ENCODE measurements at regions not wholly inside any gene's neighbourhood (a gene's known extent, or its start where the extent isn't known, plus 50 kb on each side); places are given as distances from the start of the nearest gene placed in this dataset.

DNA sequence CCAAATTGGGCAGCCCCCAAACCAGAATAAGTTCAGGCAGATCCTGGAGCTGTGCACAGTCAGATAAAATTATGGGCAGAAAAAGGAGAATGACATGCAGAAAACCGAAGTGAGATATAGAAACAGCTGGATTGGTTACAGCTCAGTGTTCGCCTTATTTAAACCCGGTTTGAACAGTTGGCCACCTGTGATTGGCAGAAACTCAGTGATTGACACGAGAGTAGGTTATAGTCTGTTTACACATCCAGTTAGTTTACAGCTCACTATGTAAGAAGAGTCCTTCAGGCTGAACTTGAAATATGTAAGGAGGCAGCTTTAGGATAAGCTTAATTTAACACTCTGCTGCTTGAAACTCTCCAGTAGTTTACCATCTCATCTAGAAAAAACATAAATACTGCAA lies 271.6 kb upstream of the ARRDC4 start:
- Histone ChIP-seq H3K27me3 (ENCODE audit: control insufficient read depth, insufficient read depth, low read length) (no peaks in the 10 kb centered on the region), H3K9me3 (ENCODE audit: control insufficient read depth, insufficient read depth, low read length) (no peaks in the 10 kb centered on the region), H3K36me3 (ENCODE audit: control insufficient read depth, insufficient read depth, low read length) (no peaks in the 10 kb centered on the region), H3K4me3 (ENCODE audit: low read depth, low read length) (no peak overlapping the region), H3K4me1 (ENCODE audit: control insufficient read depth, insufficient read depth, low read length) (no peaks in the 10 kb centered on the region), H3K9ac (ENCODE audit: low read depth, low read length) (no peak overlapping the region)

DNA sequence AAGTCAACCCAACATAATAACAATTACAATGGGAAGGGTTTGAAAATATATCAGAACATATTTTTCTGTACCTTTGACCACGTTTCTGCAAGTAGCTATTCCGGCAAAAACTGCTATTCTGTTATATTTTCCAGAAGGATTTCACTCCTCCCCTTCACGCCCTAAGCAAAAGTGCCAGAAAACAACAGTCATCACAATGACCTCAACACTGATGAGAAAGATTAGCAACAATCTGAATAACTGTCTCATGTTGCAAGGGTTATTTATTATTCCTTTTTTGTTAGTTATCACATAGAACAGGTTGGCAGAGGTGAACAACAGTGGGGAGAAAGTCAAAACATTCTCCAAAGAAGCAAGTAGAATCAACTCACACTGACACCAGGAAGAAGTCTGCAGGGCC lies 269.4 kb upstream of the ARRDC4 start:
- Histone ChIP-seq H3K9me3 (ENCODE audit: control insufficient read depth, insufficient read depth, low read length) (no peaks in the 10 kb centered on the region), H3K27me3 (ENCODE audit: control insufficient read depth, insufficient read depth, low read length) (no peaks in the 10 kb centered on the region), H3K4me3 (ENCODE audit: low read depth, low read length) (no peak overlapping the region), H3K36me3 (ENCODE audit: control insufficient read depth, insufficient read depth, low read length) (no peaks in the 10 kb centered on the region), H3K4me1 (ENCODE audit: control insufficient read depth, insufficient read depth, low read length) (no peaks in the 10 kb centered on the region), H3K9ac (ENCODE audit: low read depth, low read length) (no peak overlapping the region)

DNA sequence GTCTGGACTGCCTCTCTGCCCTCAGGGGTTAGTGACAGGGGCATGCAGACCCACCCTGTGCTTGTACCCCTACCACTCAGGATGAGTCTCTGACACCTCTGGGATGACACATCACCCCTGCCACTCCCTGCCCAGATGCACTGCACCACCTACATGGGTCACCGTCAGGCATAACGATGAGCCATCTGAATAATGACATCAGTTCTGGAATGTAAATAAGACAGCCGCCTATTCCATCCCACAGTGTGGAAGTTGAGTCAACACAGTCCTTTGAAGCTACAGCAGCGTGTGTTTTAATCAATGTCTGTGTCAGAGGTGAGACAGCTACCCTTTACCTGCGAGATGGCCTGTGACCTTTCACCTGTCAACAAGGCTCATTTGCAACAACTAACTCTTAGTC lies 268.7 kb upstream of the ARRDC4 start:
- Histone ChIP-seq H3K4me1 (ENCODE audit: control insufficient read depth, insufficient read depth, low read length) (no peaks in the 10 kb centered on the region), H3K27me3 (ENCODE audit: control insufficient read depth, insufficient read depth, low read length) (no peaks in the 10 kb centered on the region), H3K4me3 (ENCODE audit: low read depth, low read length) (no peak overlapping the region), H3K9me3 (ENCODE audit: control insufficient read depth, insufficient read depth, low read length) (no peaks in the 10 kb centered on the region), H3K9ac (ENCODE audit: low read depth, low read length) (no peak overlapping the region), H3K36me3 (ENCODE audit: control insufficient read depth, insufficient read depth, low read length) (no peaks in the 10 kb centered on the region)

DNA sequence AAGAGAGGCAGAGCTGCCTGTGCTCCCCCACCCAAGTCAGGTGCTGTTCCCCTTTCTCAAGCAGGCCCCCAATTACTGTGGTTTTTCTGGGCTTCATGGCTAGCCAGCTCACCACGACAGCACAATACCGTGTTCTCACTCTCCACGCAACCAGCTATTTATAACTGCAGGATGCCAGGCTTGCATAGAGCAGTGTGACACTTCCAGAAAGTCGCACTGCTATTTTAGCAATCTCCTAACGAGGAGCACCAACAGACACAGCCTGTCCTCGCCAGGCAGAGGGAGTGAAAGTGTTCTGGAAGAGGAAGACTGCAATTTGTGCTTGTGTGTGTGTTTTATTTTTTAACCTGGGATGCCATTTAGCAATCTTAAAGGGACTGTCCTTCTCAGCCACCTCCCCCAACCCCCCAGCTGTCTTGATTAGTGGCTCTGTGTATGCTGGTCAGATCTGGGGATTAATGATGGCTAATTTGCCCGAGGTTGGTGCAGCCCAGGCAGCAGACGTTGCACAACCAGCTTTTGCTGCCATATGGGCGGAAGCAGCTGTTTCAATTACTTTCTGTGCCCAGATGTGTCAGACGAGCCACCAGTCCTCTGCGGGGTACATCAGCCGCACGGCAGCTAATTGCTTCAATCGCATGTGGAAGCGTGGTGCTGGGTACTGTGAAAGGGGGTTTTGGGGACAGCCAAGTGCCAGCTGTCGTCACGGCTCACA lies 268.0 kb upstream of the ARRDC4 start:
- Histone ChIP-seq H3K9me3 (ENCODE audit: control insufficient read depth, insufficient read depth, low read length) (no peaks in the 10 kb centered on the region), H3K27me3 (ENCODE audit: control insufficient read depth, insufficient read depth, low read length) (no peaks in the 10 kb centered on the region), H3K9ac (ENCODE audit: low read depth, low read length) (no peak overlapping the region), H3K4me1 (ENCODE audit: control insufficient read depth, insufficient read depth, low read length) (no peaks in the 10 kb centered on the region), H3K4me3 (ENCODE audit: low read depth, low read length) (no peak overlapping the region), H3K36me3 (ENCODE audit: control insufficient read depth, insufficient read depth, low read length) (no peaks in the 10 kb centered on the region)

DNA sequence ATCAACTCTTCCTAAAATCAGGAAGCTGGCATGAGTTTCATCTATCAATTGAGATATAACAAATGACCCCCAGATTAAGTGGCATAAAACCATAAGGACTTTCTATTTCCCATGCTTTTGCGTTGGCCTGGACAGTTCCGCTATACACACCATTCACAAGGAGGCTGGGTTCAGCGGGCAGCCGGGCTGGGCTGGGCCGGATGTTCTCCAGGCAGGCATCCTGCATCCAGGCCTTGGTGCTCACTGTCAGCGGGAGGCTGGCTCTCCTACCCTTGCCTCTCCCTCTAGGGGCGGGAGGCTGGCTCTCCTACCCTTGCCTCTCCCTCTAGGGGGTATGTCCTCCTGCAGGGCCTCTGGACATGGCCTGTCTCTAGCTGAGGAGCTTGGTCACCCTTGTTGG lies 266.0 kb upstream of the ARRDC4 start:
- Histone ChIP-seq H3K27me3 (ENCODE audit: control insufficient read depth, insufficient read depth, low read length) (no peaks in the 10 kb centered on the region), H3K36me3 (ENCODE audit: control insufficient read depth, insufficient read depth, low read length) (no peaks in the 10 kb centered on the region), H3K9ac (ENCODE audit: low read depth, low read length) (no peak overlapping the region), H3K4me1 (ENCODE audit: control insufficient read depth, insufficient read depth, low read length) (no peaks in the 10 kb centered on the region), H3K4me3 (ENCODE audit: low read depth, low read length) (no peak overlapping the region), H3K9me3 (ENCODE audit: control insufficient read depth, insufficient read depth, low read length) (no peaks in the 10 kb centered on the region)

DNA sequence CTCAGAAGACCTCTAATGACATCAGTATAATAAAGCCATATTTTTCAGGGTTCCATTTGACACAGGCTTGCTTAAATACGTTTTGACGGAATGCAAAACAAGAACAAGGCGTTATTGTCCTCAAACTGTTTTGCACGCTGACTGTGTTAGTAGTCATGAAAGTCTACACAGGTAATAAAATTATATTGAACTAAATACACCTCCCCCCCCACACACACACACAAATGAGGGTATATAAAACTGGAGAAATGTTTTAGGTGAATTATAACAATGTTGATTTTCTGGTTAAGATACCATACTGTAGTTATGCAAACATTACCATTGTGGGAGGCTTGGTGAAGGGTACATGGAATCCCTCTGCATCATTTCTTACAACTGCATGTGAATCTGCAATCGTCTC lies 257.1 kb upstream of the ARRDC4 start:
- H3K9ac ChIP-seq (ENCODE audit: low read depth, low read length): no peak overlapping the region
- no peaks in the 10 kb centered on the region for H3K4me1 ChIP-seq (ENCODE audit: control insufficient read depth, insufficient read depth, low read length)
- no peaks in the 10 kb centered on the region for H3K27me3 ChIP-seq (ENCODE audit: control insufficient read depth, insufficient read depth, low read length)
- H3K36me3 ChIP-seq (ENCODE audit: control insufficient read depth, insufficient read depth, low read length): no peaks in the 10 kb centered on the region
- H3K9me3 ChIP-seq (ENCODE audit: control insufficient read depth, insufficient read depth, low read length): no peaks in the 10 kb centered on the region
- H3K4me3 ChIP-seq (ENCODE audit: low read depth, low read length): no peak overlapping the region

DNA sequence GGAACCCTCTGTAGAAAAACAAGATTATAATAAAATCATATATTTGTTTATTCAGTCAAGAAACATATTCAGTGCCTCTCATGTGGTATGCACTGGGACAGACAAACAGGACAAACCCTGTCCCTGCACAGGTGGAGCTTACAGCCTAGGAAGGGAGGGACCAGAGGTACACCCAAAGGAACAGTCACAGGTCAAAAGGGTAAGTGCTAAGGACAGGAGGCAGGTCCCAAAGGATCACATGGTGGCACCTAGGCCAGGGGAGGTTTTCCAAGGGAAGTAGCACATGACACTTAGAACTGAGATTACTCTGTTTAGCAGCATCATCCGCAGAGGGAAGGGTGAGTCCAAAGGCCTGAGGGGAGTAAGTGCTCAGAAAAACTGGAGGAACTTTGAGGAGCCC lies 254.4 kb upstream of the ARRDC4 start:
- H3K9ac ChIP-seq (ENCODE audit: low read depth, low read length): no peak overlapping the region
- no peaks in the 10 kb centered on the region for H3K27me3 ChIP-seq (ENCODE audit: control insufficient read depth, insufficient read depth, low read length)
- H3K4me1 ChIP-seq (ENCODE audit: control insufficient read depth, insufficient read depth, low read length): no peaks in the 10 kb centered on the region
- no peak overlapping the region for H3K4me3 ChIP-seq (ENCODE audit: low read depth, low read length)
- no peaks in the 10 kb centered on the region for H3K36me3 ChIP-seq (ENCODE audit: control insufficient read depth, insufficient read depth, low read length)
- no peaks in the 10 kb centered on the region for H3K9me3 ChIP-seq (ENCODE audit: control insufficient read depth, insufficient read depth, low read length)

DNA sequence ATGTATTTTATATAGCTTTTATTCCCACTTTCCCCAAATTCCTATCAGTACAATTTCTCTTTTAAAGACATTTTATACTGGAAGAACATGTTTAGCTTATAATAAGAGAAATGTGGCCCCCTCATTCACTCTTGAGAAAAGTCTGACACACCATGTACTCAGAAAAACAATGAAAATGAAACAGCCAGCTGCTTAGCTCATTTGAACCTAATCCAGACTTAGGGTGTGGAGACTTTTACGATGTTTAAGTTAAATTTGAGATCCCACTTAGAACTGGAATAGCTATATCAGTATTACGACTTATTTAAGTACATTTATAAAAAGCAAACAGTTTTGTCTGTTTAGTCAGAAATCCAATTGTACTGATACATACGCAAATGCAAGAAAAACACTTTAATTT lies 252.3 kb upstream of the ARRDC4 start:
- Histone ChIP-seq H3K9ac (ENCODE audit: low read depth, low read length) (no peak overlapping the region), H3K4me3 (ENCODE audit: low read depth, low read length) (no peak overlapping the region), H3K9me3 (ENCODE audit: control insufficient read depth, insufficient read depth, low read length) (no peaks in the 10 kb centered on the region), H3K36me3 (ENCODE audit: control insufficient read depth, insufficient read depth, low read length) (no peaks in the 10 kb centered on the region), H3K27me3 (ENCODE audit: control insufficient read depth, insufficient read depth, low read length) (no peaks in the 10 kb centered on the region), H3K4me1 (ENCODE audit: control insufficient read depth, insufficient read depth, low read length) (no peaks in the 10 kb centered on the region)

DNA sequence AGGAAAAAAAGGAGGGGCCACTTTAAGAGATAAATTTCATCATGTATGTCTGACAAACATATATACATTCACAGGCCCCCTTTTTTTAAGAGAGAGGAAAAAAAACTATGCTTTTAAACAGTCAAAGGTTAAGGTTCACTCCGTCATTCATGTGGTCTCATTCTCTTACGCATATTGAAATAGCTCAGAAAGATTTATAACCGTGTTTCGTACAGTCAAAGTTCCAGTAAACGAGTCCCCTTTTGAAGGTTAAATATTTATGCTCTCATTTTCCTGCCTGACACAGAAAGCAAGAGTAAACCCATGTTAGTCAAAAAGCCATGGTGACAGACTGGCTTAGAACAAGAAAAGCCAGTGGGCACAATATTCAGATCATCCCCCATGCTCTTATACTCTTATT lies 248.0 kb upstream of the ARRDC4 start:
- Histone ChIP-seq H3K4me1 (ENCODE audit: control insufficient read depth, insufficient read depth, low read length) (no peaks in the 10 kb centered on the region), H3K36me3 (ENCODE audit: control insufficient read depth, insufficient read depth, low read length) (no peaks in the 10 kb centered on the region), H3K9me3 (ENCODE audit: control insufficient read depth, insufficient read depth, low read length) (no peaks in the 10 kb centered on the region), H3K9ac (ENCODE audit: low read depth, low read length) (no peak overlapping the region), H3K27me3 (ENCODE audit: control insufficient read depth, insufficient read depth, low read length) (no peaks in the 10 kb centered on the region), H3K4me3 (ENCODE audit: low read depth, low read length) (no peak overlapping the region)

DNA sequence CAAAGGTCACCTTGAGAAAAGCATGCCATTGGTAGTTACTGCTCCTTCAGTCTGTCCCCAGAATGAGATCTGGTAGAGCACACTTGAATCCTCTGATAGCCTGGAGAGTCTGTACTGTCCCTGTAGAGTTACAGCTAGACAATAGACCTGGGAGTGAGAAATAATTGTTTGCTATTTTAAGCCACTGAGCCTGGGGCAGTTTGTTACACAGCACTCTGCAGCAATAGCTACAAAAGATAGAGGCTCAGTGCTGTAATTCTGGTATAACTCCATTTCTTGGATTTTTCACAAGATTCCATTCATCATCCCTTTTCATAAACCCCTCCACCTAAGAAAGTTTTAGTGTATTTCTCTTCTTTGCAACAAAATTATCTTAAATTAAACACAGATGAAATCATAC lies 242.7 kb upstream of the ARRDC4 start:
- H3K27me3 ChIP-seq (ENCODE audit: control insufficient read depth, insufficient read depth, low read length): no peaks in the 10 kb centered on the region
- no peaks in the 10 kb centered on the region for H3K36me3 ChIP-seq (ENCODE audit: control insufficient read depth, insufficient read depth, low read length)
- H3K4me3 ChIP-seq (ENCODE audit: low read depth, low read length): no peak overlapping the region
- H3K4me1 ChIP-seq (ENCODE audit: control insufficient read depth, insufficient read depth, low read length): no peaks in the 10 kb centered on the region
- no peaks in the 10 kb centered on the region for H3K9me3 ChIP-seq (ENCODE audit: control insufficient read depth, insufficient read depth, low read length)
- H3K9ac ChIP-seq (ENCODE audit: low read depth, low read length): no peak overlapping the region

DNA sequence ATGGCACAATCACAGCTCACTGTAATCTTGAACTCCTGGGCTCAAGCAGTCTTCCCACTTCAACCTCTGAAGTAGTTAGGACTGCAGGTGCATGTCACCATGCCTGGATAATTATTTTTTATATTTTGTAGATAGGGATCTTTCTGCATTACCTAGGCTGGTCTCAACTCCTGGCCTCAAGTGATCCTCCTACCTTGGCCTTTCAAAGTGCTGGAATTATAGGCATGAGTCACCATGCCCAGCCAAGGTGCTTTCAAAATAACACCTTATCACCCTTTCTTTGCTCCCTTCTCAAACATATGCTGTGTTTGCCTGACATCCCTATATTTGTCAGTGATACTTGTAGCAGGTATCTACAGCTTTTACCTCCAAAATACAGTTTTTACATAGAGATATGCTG lies 242.0 kb upstream of the ARRDC4 start:
- no peaks in the 10 kb centered on the region for H3K9me3 ChIP-seq (ENCODE audit: control insufficient read depth, insufficient read depth, low read length)
- H3K27me3 ChIP-seq (ENCODE audit: control insufficient read depth, insufficient read depth, low read length): no peaks in the 10 kb centered on the region
- no peak overlapping the region for H3K9ac ChIP-seq (ENCODE audit: low read depth, low read length)
- no peaks in the 10 kb centered on the region for H3K36me3 ChIP-seq (ENCODE audit: control insufficient read depth, insufficient read depth, low read length)
- no peak overlapping the region for H3K4me3 ChIP-seq (ENCODE audit: low read depth, low read length)
- H3K4me1 ChIP-seq (ENCODE audit: control insufficient read depth, insufficient read depth, low read length): no peaks in the 10 kb centered on the region

DNA sequence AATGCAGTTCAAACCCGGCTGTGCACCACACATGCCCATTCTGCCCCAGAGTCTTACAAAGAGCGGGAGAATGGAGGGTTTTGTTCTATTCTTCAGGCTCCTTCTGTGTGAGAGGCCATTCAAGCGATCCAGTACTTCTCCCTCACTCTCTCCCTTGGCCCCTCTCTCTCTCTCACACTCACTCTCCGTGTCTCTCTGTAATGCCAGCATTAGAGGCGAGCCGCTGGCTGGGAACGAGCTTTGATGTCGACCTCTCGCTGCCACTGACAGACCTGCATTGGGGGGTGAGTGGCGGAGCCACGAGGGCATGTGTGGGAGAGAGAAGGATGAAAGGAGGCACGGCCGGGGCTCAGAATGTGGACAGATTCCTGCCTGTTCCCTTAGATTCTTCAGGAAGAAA lies 231.7 kb upstream of the ARRDC4 start:
- no peaks in the 10 kb centered on the region for H3K27me3 ChIP-seq (ENCODE audit: control insufficient read depth, insufficient read depth, low read length)
- H3K9me3 ChIP-seq (ENCODE audit: control insufficient read depth, insufficient read depth, low read length): no peaks in the 10 kb centered on the region

More for the DNA sequence above, 231.7 kb upstream of the ARRDC4 start:
- H3K9ac ChIP-seq (ENCODE audit: low read depth, low read length): no peak overlapping the region
- H3K36me3 ChIP-seq (ENCODE audit: control insufficient read depth, insufficient read depth, low read length): no peaks in the 10 kb centered on the region
- H3K4me3 ChIP-seq (ENCODE audit: low read depth, low read length): no peak overlapping the region
- no peaks in the 10 kb centered on the region for H3K4me1 ChIP-seq (ENCODE audit: control insufficient read depth, insufficient read depth, low read length)
